Vagina (tissue), 2 donors: ENCODE measurements at regions not wholly inside any gene's neighbourhood (a gene's known extent, or its start where the extent isn't known, plus 50 kb on each side); places are given as distances from the start of the nearest gene placed in this dataset.

ENCODE experiments used
- POLR2A ChIP-seq, 2 donors: fragments of 450-650 bp; IDR thresholded peaks; one replicate each; pipeline ENCODE4 v1.6.1; 2017; ENCODE audit warnings: antibody characterized with exemption in 2 of 2, mild to moderate bottlenecking in 2 of 2, moderate library complexity in 2 of 2
- POLR2AphosphoS5 ChIP-seq, 2 donors: sonication (generic); formaldehyde crosslinking; IDR thresholded peaks; one replicate each; pipeline ENCODE4 v1.9.0; 2017; ENCODE audit warnings: antibody characterized with exemption in 2 of 2, mild to moderate bottlenecking in 2 of 2, low read depth in 1 of 2; ENCODE audit not compliant: insufficient read depth in 1 of 2
- TF ChIP-seq, protein P1 (sequence below), 3 experiments: fragments of 450-650 bp in 2 of 3; fragments of 200-600 bp in 1 of 3; sonication (generic) in 1 of 3; IDR thresholded peaks; one replicate each; pipeline ENCODE4 v1.5.1; 2017 to 2019; ENCODE audit warnings: antibody characterized with exemption in 3 of 3, mild to moderate bottlenecking in 2 of 3, moderate library complexity in 2 of 3

DNA sequence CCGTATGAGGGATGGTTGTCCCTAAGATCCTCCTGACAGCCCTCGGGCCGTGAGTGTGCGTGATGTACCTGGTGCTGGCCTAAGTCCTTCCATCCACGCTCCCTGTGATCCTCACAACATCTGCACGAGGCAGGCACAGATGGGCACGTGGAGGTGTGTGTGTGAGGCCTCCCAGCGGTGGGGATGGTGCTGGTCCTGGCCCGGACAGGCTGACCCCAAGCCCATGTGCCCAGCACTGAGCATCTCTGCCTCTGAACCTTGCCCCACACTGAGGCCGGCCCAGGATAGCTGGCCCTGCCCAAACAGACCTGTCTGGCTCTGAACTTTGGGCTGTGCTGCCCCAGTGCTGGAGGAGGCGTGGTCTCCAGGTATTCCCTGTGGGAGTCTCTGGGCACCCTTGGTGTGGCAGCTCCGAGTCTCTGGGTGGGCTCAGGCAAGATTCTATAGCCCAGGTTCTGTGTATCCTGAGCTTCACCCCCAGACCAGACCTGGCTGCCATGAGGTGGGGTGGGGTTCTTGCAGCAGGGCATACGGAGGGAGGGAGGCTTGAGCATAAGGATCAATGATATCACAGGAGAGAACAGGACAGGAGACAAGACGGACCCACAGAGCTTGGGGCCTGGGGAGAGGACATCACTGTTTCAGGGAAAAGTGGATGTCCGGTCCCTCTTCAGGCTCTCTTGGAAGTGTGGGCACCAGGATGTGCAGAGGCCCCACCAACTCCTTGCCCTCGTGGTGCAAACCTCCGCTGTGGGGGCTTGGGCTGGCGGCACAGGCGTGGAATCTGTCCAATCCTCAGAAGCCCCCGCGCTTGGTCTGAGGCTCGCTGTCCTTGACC lies 881.8 kb downstream of the BRD1 start:
- TF ChIP-seq, protein P1, sequence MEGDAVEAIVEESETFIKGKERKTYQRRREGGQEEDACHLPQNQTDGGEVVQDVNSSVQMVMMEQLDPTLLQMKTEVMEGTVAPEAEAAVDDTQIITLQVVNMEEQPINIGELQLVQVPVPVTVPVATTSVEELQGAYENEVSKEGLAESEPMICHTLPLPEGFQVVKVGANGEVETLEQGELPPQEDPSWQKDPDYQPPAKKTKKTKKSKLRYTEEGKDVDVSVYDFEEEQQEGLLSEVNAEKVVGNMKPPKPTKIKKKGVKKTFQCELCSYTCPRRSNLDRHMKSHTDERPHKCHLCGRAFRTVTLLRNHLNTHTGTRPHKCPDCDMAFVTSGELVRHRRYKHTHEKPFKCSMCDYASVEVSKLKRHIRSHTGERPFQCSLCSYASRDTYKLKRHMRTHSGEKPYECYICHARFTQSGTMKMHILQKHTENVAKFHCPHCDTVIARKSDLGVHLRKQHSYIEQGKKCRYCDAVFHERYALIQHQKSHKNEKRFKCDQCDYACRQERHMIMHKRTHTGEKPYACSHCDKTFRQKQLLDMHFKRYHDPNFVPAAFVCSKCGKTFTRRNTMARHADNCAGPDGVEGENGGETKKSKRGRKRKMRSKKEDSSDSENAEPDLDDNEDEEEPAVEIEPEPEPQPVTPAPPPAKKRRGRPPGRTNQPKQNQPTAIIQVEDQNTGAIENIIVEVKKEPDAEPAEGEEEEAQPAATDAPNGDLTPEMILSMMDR (IDR thresholded peaks at IDR 0.05), result no peak
- TF ChIP-seq POLR2AphosphoS5 (IDR thresholded peaks at IDR 0.05; ENCODE audit: insufficient read depth in 1 of 2, low read depth in 1 of 2) (no peak), POLR2A (IDR thresholded peaks at IDR 0.05) (no peak)
